ENCODE measurements at regions not wholly inside any gene's neighbourhood (a gene's known extent, or its start where the extent isn't known, plus 50 kb on each side); places are given as distances from the start of the nearest gene placed in this dataset.

DNA sequence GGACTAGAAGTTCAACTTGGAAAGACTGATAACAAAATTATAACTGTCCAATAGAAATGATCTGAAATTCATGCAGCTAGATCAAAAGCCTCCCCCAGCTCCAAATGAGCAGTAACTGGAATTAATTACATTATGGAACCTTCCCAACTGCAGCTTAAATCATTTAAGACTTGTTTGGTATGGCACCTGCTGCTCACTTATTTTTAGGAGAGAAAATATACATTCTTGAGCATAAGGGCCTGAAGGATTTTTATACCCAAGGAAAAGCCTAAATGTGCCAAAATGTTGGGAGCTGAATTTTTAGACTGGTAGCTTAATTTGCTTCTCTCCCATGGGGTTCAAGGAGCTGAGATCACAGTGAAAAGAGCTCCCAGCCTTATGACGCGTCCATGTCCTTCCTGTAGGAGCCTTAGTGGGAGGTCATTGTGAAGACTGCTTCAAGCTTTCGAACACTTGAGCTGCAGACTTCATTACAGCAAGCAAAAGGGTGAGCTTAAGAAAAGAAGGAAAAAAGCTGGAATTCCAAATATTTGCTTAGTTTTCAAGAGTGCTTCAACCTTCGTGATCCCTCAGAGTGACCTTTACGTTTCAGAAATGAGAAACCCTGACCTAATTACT, 276.0 kb downstream of the DMAC1 start:
- TF ChIP-seq CTCF (conservative IDR thresholded peaks at IDR 0.05) = no peak
- Mint-ChIP-seq H3K4me1 (no peaks in the 10 kb centered on the region), H3K9me3 (no peaks in the 10 kb centered on the region), H3K36me3 (ENCODE audit: low read depth) (no peaks in the 10 kb centered on the region), H3K27ac (ENCODE audit: unreplicated experiment) (no peak overlapping the region), H3K27me3 (ENCODE audit: low read depth) (no peaks in the 10 kb centered on the region), H3K4me3 (no peak overlapping the region)
- no peak for DNase-seq (ENCODE audit: low read depth, low spot score)

- no peaks in the 10 kb centered on the region for H3K36me3 Mint-ChIP-seq (ENCODE audit: low read depth)
- no peaks in the 10 kb centered on the region for H3K4me1 Mint-ChIP-seq
- H3K27me3 Mint-ChIP-seq (ENCODE audit: low read depth) = no peaks in the 10 kb centered on the region
- H3K27ac Mint-ChIP-seq (ENCODE audit: unreplicated experiment) = no peak overlapping the region
- no peaks in the 10 kb centered on the region for H3K9me3 Mint-ChIP-seq
- no peak for DNase-seq (ENCODE audit: low read depth, low spot score)
- no peak overlapping the region for H3K4me3 Mint-ChIP-seq
- no peak for TF ChIP-seq CTCF (conservative IDR thresholded peaks at IDR 0.05)
Observed at GRCh38 chr9:7520396-7520795, 279.2 kb downstream of the DMAC1 start.

GRCh38 chr9:7516376-7516775, 283.2 kb downstream of the DMAC1 start:
- Mint-ChIP-seq H3K27ac (ENCODE audit: unreplicated experiment) (no peak overlapping the region), H3K4me1 (no peaks in the 10 kb centered on the region), H3K4me3 (no peak overlapping the region), H3K36me3 (ENCODE audit: low read depth) (no peaks in the 10 kb centered on the region), H3K27me3 (ENCODE audit: low read depth) (no peaks in the 10 kb centered on the region), H3K9me3 (no peaks in the 10 kb centered on the region)
- TF ChIP-seq CTCF (conservative IDR thresholded peaks at IDR 0.05) = no peak
- no peak for DNase-seq (ENCODE audit: low read depth, low spot score)

- Mint-ChIP-seq H3K4me3 (no peak overlapping the region), H3K36me3 (ENCODE audit: low read depth) (no peaks in the 10 kb centered on the region), H3K27ac (ENCODE audit: unreplicated experiment) (no peak overlapping the region), H3K4me1 (no peaks in the 10 kb centered on the region), H3K9me3 (peaks cover 2% of the 10 kb centered on the region), H3K27me3 (ENCODE audit: low read depth) (no peaks in the 10 kb centered on the region)
- DNase-seq (ENCODE audit: low read depth, low spot score) = no peak
- no peak for TF ChIP-seq CTCF (conservative IDR thresholded peaks at IDR 0.05)
Observed at GRCh38 chr9:7510199-7510598, 289.4 kb downstream of the DMAC1 start.

GRCh38 chr9:7509576-7510145, 289.9 kb downstream of the DMAC1 start:
- no peak overlapping the region for H3K27ac Mint-ChIP-seq (ENCODE audit: unreplicated experiment)
- H3K27me3 Mint-ChIP-seq (ENCODE audit: low read depth) = no peaks in the 10 kb centered on the region
- H3K4me1 Mint-ChIP-seq = no peaks in the 10 kb centered on the region
- peaks cover 2% of the 10 kb centered on the region for H3K9me3 Mint-ChIP-seq
- no peak for TF ChIP-seq CTCF (conservative IDR thresholded peaks at IDR 0.05)
- no peaks in the 10 kb centered on the region for H3K36me3 Mint-ChIP-seq (ENCODE audit: low read depth)
- H3K4me3 Mint-ChIP-seq = no peak overlapping the region
- DNase-seq (ENCODE audit: low read depth, low spot score) = no peak
